CD14-positive monocyte (primary cell): ENCODE measurements at regions not wholly inside any gene's neighbourhood (a gene's known extent, or its start where the extent isn't known, plus 50 kb on each side); places are given as distances from the start of the nearest gene placed in this dataset.

ENCODE experiments used
- DNase-seq, 3 donors: peaks; one replicate each; pipeline ENCODE4 v3.0.0-alpha.2; 2011 to 2022
- H2AFZ ChIP-seq: 2 replicates; pipeline ENCODE4 v1.6.0; 2012; ENCODE audit warnings: mild to moderate bottlenecking, low read depth, low read length, inconsistent platforms; ENCODE audit not compliant: insufficient read depth, poor library complexity, severe bottlenecking
- H3K27ac ChIP-seq, 2 donors: 1 replicate in 1 of 2; 2 replicates in 1 of 2; pipeline ENCODE4 v1.5.1; 2012 to 2013; ENCODE audit warnings: low read length in 2 of 2, control low read depth in 1 of 2, inconsistent platforms in 1 of 2, low read depth in 1 of 2, mild to moderate bottlenecking in 1 of 2
- H3K27me3 ChIP-seq, 2 donors: one replicate each; pipeline versions ENCODE4 v1.6.0 to v1.6.1; 2011 to 2013; ENCODE audit warnings: low read length in 2 of 2; ENCODE audit not compliant: control insufficient read depth in 2 of 2, insufficient read depth in 2 of 2
- H3K36me3 ChIP-seq, 2 donors: replicated peaks in 1 of 2; 1 replicate in 1 of 2; 2 replicates in 1 of 2; pipeline versions ENCODE4 v1.5.1 to v1.6.1; 2012 to 2013; ENCODE audit warnings: low read length in 2 of 2, control low read depth in 1 of 2, inconsistent platforms in 1 of 2, mild to moderate bottlenecking in 1 of 2; ENCODE audit not compliant: insufficient read depth in 2 of 2, control insufficient read depth in 1 of 2
- H3K4me1 ChIP-seq, 2 donors: 1 replicate in 1 of 2; 2 replicates in 1 of 2; pipeline versions ENCODE4 v1.5.1 to v1.6.1; 2012 to 2013; ENCODE audit warnings: low read length in 2 of 2, control low read depth in 1 of 2, inconsistent platforms in 1 of 2, mild to moderate bottlenecking in 1 of 2, moderate library complexity in 1 of 2; ENCODE audit not compliant: insufficient read depth in 2 of 2, control insufficient read depth in 1 of 2
- H3K4me2 ChIP-seq: replicated peaks from 2 replicates; pipeline ENCODE3; 2012; ENCODE audit warnings: low read length, moderate library complexity, mild to moderate bottlenecking; ENCODE audit not compliant: poor library complexity, severe bottlenecking; ENCODE audit errors: extremely low read depth
- H3K4me3 ChIP-seq, 3 experiments: fragments of 200-600 bp in 1 of 3; sonication (generic) in 1 of 3; replicated peaks in 1 of 3; 1 replicate in 2 of 3; 2 replicates in 1 of 3; pipeline ENCODE4 v1.5.1; 2011 to 2013; ENCODE audit warnings: low read length in 3 of 3, mild to moderate bottlenecking in 3 of 3, control low read depth in 2 of 3, low read depth in 2 of 3, inconsistent platforms in 1 of 3, moderate library complexity in 1 of 3
- H3K79me2 ChIP-seq: 2 replicates; pipeline ENCODE4 v1.6.0; 2012; ENCODE audit warnings: mild to moderate bottlenecking, control low read depth, inconsistent platforms, low read length, moderate library complexity; ENCODE audit not compliant: insufficient read depth
- H3K9ac ChIP-seq: 2 replicates; pipeline ENCODE4 v1.6.0; 2017; ENCODE audit warnings: low read length, mild to moderate bottlenecking; ENCODE audit not compliant: insufficient read depth, poor library complexity, severe bottlenecking
- H3K9me3 ChIP-seq, 2 donors: replicated peaks in 1 of 2; 1 replicate in 1 of 2; 2 replicates in 1 of 2; pipeline versions ENCODE4 v1.5.1 to v1.6.1; 2012 to 2013; ENCODE audit warnings: low read length in 2 of 2, control low read depth in 1 of 2; ENCODE audit not compliant: control insufficient read depth in 1 of 2, insufficient read depth in 1 of 2
- H4K20me1 ChIP-seq: 2 replicates; pipeline ENCODE4 v1.6.0; 2012; ENCODE audit warnings: mild to moderate bottlenecking, low read length, control low read depth, moderate library complexity; ENCODE audit not compliant: insufficient read depth
- H3K27ac Mint-ChIP-seq, 7 donors: one replicate each; pipeline ENCODE4 v1.8.0; 2020; ENCODE audit warnings: mild to moderate bottlenecking in 7 of 7, mixed read lengths in 7 of 7, moderate library complexity in 6 of 7, inconsistent platforms in 2 of 7
- H3K27me3 Mint-ChIP-seq, 3 donors: one replicate each; pipeline ENCODE4 v1.8.0; 2021 to 2022; ENCODE audit warnings: low read depth in 3 of 3, mild to moderate bottlenecking in 3 of 3, mixed read lengths in 3 of 3, moderate library complexity in 3 of 3, inconsistent platforms in 1 of 3
- H3K36me3 Mint-ChIP-seq, 2 donors: one replicate each; pipeline ENCODE4 v1.8.0; 2020; ENCODE audit warnings: mixed read lengths in 2 of 2, inconsistent platforms in 1 of 2, mild to moderate bottlenecking in 1 of 2
- H3K4me1 Mint-ChIP-seq: one replicate; pipeline ENCODE4 v1.8.0; 2020; ENCODE audit warnings: mild to moderate bottlenecking, mixed read lengths
- H3K4me3 Mint-ChIP-seq, 2 donors: one replicate each; pipeline ENCODE4 v1.8.0; 2020; ENCODE audit warnings: mild to moderate bottlenecking in 2 of 2, mixed read lengths in 2 of 2, moderate library complexity in 1 of 2
- H3K9me3 Mint-ChIP-seq, 7 donors: one replicate each; pipeline ENCODE4 v1.8.0; 2020 to 2022; ENCODE audit warnings: mixed read lengths in 7 of 7, mild to moderate bottlenecking in 6 of 7, moderate library complexity in 6 of 7, inconsistent platforms in 2 of 7
- WGBS: methylation state at CpG from one replicate; pipeline ENCODE4 v1.1.5; 2013; ENCODE audit warnings: missing lambda C conversion rate; ENCODE audit not compliant: insufficient coverage; 5-methylcytosine and 5-hydroxymethylcytosine counted together
- intact Hi-C, 2 donors: fragments of 100-400 bp; cut with micrococcal nuclease; formaldehyde crosslinking; loops; one replicate each; pipeline versions ENCODE4 v1.15.0 to v1.15.1; 2023
- TF ChIP-seq, protein P1 (sequence below): fragments of 200-600 bp; IDR thresholded peaks from one replicate; pipeline ENCODE4 v1.8.0; 2022; ENCODE audit warnings: antibody characterized with exemption, mild to moderate bottlenecking

GRCh38 chr20:46840054-46840729 lies 54.5 kb upstream of the EYA2 start:
- no peaks in the 10 kb centered on the region for H4K20me1 ChIP-seq

More at GRCh38 chr20:46840054-46840729, 54.5 kb upstream of the EYA2 start:
- no peaks in the 10 kb centered on the region for H3K36me3 ChIP-seq
- H3K27me3 ChIP-seq = no peaks in the 10 kb centered on the region
- H3K9ac ChIP-seq = no peak overlapping the region
- peaks cover 14 to 19% (median 14%) of the 10 kb centered on the region in 3 donors for H3K27me3 Mint-ChIP-seq
- H3K4me1 Mint-ChIP-seq = no peaks in the 10 kb centered on the region
- 63% methylated on average over 4 of the region's 4 CpGs for WGBS
- no peaks in the 10 kb centered on the region for H3K9me3 ChIP-seq
- H3K36me3 Mint-ChIP-seq = no peaks in the 10 kb centered on the region
- no peak overlapping the region for H3K27ac Mint-ChIP-seq
- H3K27ac ChIP-seq = no peak overlapping the region
- no peak overlapping the region for H3K4me2 ChIP-seq
- H3K9me3 Mint-ChIP-seq = peaks cover 0 to 4% (median 0%) of the 10 kb centered on the region in 7 donors
- intact Hi-C loops = no loop called here
- no peak for DNase-seq
- H3K4me3 ChIP-seq = no peak overlapping the region
- H3K79me2 ChIP-seq = no peaks in the 10 kb centered on the region
- H3K4me1 ChIP-seq = no peaks in the 10 kb centered on the region
- TF ChIP-seq, protein P1, sequence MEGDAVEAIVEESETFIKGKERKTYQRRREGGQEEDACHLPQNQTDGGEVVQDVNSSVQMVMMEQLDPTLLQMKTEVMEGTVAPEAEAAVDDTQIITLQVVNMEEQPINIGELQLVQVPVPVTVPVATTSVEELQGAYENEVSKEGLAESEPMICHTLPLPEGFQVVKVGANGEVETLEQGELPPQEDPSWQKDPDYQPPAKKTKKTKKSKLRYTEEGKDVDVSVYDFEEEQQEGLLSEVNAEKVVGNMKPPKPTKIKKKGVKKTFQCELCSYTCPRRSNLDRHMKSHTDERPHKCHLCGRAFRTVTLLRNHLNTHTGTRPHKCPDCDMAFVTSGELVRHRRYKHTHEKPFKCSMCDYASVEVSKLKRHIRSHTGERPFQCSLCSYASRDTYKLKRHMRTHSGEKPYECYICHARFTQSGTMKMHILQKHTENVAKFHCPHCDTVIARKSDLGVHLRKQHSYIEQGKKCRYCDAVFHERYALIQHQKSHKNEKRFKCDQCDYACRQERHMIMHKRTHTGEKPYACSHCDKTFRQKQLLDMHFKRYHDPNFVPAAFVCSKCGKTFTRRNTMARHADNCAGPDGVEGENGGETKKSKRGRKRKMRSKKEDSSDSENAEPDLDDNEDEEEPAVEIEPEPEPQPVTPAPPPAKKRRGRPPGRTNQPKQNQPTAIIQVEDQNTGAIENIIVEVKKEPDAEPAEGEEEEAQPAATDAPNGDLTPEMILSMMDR = no peak
- H2AFZ ChIP-seq = no peak overlapping the region
- no peak overlapping the region for H3K4me3 Mint-ChIP-seq
